B cell (primary cell): ENCODE measurements at regions not wholly inside any gene's neighbourhood (a gene's known extent, or its start where the extent isn't known, plus 50 kb on each side); places are given as distances from the start of the nearest gene placed in this dataset.

Experiments used
- ATAC-seq: fragments of 200-7000 bp; cut with Tn5 transposase; one replicate; pipeline ENCODE4 v1.10.0; 2021; ENCODE audit warnings: low read depth, mild to moderate bottlenecking, moderate number of reproducible peaks, moderate library complexity
- CTCF ChIA-PET: fragments of 350-600 bp; sonication (Branson Sonifier 250); formaldehyde crosslinking; loops from one replicate; lab custom pipeline; 2021; ENCODE audit warnings: antibody characterized with exemption, inconsistent platforms; lab: Charles Lee
- POLR2A ChIA-PET: fragments of 350-600 bp; sonication (Branson Sonifier 250); formaldehyde crosslinking; loops from one replicate; lab custom pipeline; 2021; ENCODE audit warnings: antibody characterized with exemption; lab: Charles Lee
- DNase-seq: peaks from one replicate; pipeline ENCODE4 v3.0.0; 2013
- H2AFZ ChIP-seq: 2 replicates; pipeline ENCODE4 v1.6.1; 2012; ENCODE audit warnings: mild to moderate bottlenecking, low read depth, low read length; ENCODE audit not compliant: insufficient read depth, poor library complexity, severe bottlenecking
- H3K27ac ChIP-seq, 2 donors: 1 replicate in 1 of 2; 2 replicates in 1 of 2; pipeline ENCODE4 v1.5.1; 2012 to 2013; ENCODE audit warnings: low read length in 2 of 2, mild to moderate bottlenecking in 2 of 2, moderate library complexity in 1 of 2
- H3K27me3 ChIP-seq, 4 experiments: fragments of 200-600 bp in 1 of 4; sonication (generic) in 1 of 4; replicated peaks in 1 of 4; 1 replicate in 2 of 4; 2 replicates in 2 of 4; pipeline versions ENCODE4 v1.6.1 to v1.7.0; 2013 to 2016; ENCODE audit warnings: low read length in 3 of 4, mild to moderate bottlenecking in 2 of 4, mixed read lengths in 1 of 4, moderate library complexity in 1 of 4; ENCODE audit not compliant: insufficient read depth in 4 of 4, control insufficient read depth in 3 of 4; ENCODE audit errors: control extremely low read depth in 1 of 4
- H3K36me3 ChIP-seq, 2 experiments: replicated peaks in 1 of 2; 1 replicate in 1 of 2; 2 replicates in 1 of 2; pipeline versions ENCODE4 v1.6.1 to v1.7.1; 2013; ENCODE audit warnings: low read length in 1 of 2; ENCODE audit not compliant: insufficient read depth in 2 of 2, control insufficient read depth in 1 of 2; ENCODE audit errors: control extremely low read depth in 1 of 2, extremely low read depth in 1 of 2
- H3K4me1 ChIP-seq, 2 donors: fragments of 200-600 bp in 1 of 2; sonication (generic) in 1 of 2; 1 replicate in 1 of 2; 2 replicates in 1 of 2; pipeline versions ENCODE4 v1.5.1 to v1.6.1; 2013 to 2017; ENCODE audit warnings: low read length in 2 of 2; ENCODE audit not compliant: control insufficient read depth in 2 of 2, insufficient read depth in 2 of 2
- H3K4me2 ChIP-seq: replicated peaks from 2 replicates; pipeline ENCODE3; 2012; ENCODE audit warnings: mild to moderate bottlenecking, low read depth, low read length; ENCODE audit not compliant: poor library complexity, severe bottlenecking
- H3K4me3 ChIP-seq, 5 experiments: fragments of 200-600 bp in 1 of 5; sonication (generic) in 1 of 5; 1 replicate in 3 of 5; 2 replicates in 2 of 5; pipeline versions ENCODE4 v1.5.1 to v1.7.0; 2011 to 2016; ENCODE audit warnings: low read length in 4 of 5, mild to moderate bottlenecking in 4 of 5, low read depth in 2 of 5, control low read depth in 1 of 5, moderate library complexity in 1 of 5; ENCODE audit not compliant: insufficient read depth in 1 of 5; ENCODE audit errors: control extremely low read depth in 1 of 5, extremely low read depth in 1 of 5
- H3K79me2 ChIP-seq: fragments of 200-600 bp; sonication (generic); one replicate; pipeline ENCODE4 v1.6.0; 2016; ENCODE audit warnings: low read length; ENCODE audit not compliant: control insufficient read depth, insufficient read depth
- H3K9ac ChIP-seq: fragments of 200-600 bp; sonication (generic); 2 replicates; pipeline ENCODE4 v1.6.1; 2017; ENCODE audit warnings: mild to moderate bottlenecking, low read length, moderate library complexity
- H3K9me3 ChIP-seq, 3 donors: one replicate each; pipeline versions ENCODE4 v1.6.1 to v1.7.1; 2013; ENCODE audit warnings: low read length in 2 of 3; ENCODE audit not compliant: control insufficient read depth in 2 of 3, insufficient read depth in 1 of 3; ENCODE audit errors: control extremely low read depth in 1 of 3
- H4K20me1 ChIP-seq: 2 replicates; pipeline ENCODE4 v1.6.0; 2012; ENCODE audit warnings: mild to moderate bottlenecking, low read length; ENCODE audit not compliant: insufficient read depth, control insufficient read depth, poor library complexity, severe bottlenecking
- H3K27ac Mint-ChIP-seq: one replicate; pipeline ENCODE4 v1.8.0; 2021; ENCODE audit warnings: mixed read lengths
- H3K27me3 Mint-ChIP-seq: one replicate; pipeline ENCODE4 v1.8.0; 2021; ENCODE audit warnings: mixed read lengths
- H3K4me1 Mint-ChIP-seq: one replicate; pipeline ENCODE4 v1.8.0; 2021; ENCODE audit warnings: mixed read lengths
- H3K4me3 Mint-ChIP-seq: one replicate; pipeline ENCODE4 v1.8.0; 2021; ENCODE audit warnings: mixed read lengths
- H3K9me3 Mint-ChIP-seq: one replicate; pipeline ENCODE4 v1.8.0; 2022; ENCODE audit warnings: mixed read lengths; ENCODE audit not compliant: insufficient read depth
- CTCF ChIP-seq: fragments of 200-600 bp; IDR thresholded peaks from one replicate; pipeline ENCODE4 v1.8.0; 2022; ENCODE audit warnings: antibody characterized with exemption, mild to moderate bottlenecking
- EZH2 ChIP-seq: IDR thresholded peaks from 2 replicates; pipeline ENCODE4 v1.6.1; 2012; ENCODE audit warnings: borderline replicate concordance, low read depth, mild to moderate bottlenecking, moderate library complexity, low read length; ENCODE audit not compliant: insufficient read depth, poor library complexity, severe bottlenecking
- WGBS: methylation state at CpG from one replicate; pipeline ENCODE4 v1.1.5; 2013; ENCODE audit warnings: missing lambda C conversion rate; ENCODE audit not compliant: insufficient coverage; 5-methylcytosine and 5-hydroxymethylcytosine counted together
- intact Hi-C: fragments of 100-400 bp; cut with micrococcal nuclease; formaldehyde crosslinking; loops from one replicate; pipeline ENCODE4 v1.10.0; 2022

DNA sequence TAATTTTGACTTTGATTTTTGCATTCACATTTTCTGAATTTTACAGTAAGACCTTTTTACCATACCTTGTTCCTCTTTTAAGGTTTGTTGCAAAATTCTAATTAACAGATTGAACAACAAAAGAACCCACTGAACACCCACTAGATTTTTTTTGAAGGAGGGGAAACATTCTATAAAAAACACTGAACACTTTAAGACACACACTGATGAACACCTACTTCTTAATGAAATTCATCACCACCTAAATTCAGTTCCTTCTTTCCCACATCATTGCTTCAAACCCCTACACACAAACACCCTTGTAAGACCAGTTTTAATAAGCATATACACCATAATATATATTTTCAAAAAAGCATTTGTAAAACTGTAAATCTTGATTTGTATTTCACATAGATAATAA, 559.0 kb upstream of the MEF2C start:
- Histone ChIP-seq H3K27ac (peak overlapping the region; percentile 46 to 89), H3K4me1 (peaks cover 67 to 91% of the 10 kb centered on the region in 2 donors), H3K4me2 (peak overlapping the region; percentile 30), H3K9ac (no peak overlapping the region), H3K79me2 (no peaks in the 10 kb centered on the region), H3K27me3 (no peaks in the 10 kb centered on the region), H3K36me3 (no peaks in the 10 kb centered on the region), H2AFZ (no peak overlapping the region), H4K20me1 (no peaks in the 10 kb centered on the region), H3K4me3 (peak overlapping the region in 1 of 5 experiments; percentile 20), H3K9me3 (no peaks in the 10 kb centered on the region)
- ChIA-PET POLR2A (no interaction called here), CTCF (no interaction called here)
- Mint-ChIP-seq H3K4me1 (peaks cover 75% of the 10 kb centered on the region), H3K9me3 (no peaks in the 10 kb centered on the region), H3K27ac (peak overlapping the region; percentile 90), H3K27me3 (no peaks in the 10 kb centered on the region), H3K4me3 (peak overlapping the region; percentile 32)
- ATAC-seq, result peak; percentile 47
- TF ChIP-seq EZH2 (no peak), CTCF (no peak)
- intact Hi-C loops, result loop anchor here (2.0 to 5.0 kb wide), 4 partner anchors 45 to 710 kb away; no protein-coding TSS in a partner anchor
- peak; percentile 46 for DNase-seq

DNA sequence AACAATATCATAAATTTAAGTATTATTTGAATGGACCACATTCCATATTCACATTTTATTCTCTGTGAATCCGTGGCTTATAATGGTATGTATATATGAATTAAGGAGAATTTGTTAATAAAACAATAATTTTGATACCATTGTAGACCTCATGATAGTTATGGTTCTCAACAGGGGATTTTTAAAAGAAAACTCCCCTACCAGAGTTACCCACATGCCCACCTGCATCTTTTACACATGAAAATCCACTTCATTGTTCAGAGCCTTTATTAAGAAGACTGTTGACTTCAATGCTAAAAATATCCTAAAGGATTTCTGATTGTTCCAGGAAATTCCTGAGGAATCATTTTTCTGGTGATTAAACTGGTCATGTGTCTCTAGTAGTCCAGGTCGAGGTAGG, 557.7 kb upstream of the MEF2C start:
- Histone ChIP-seq H3K4me2 (peak overlapping the region; percentile 34), H2AFZ (no peak overlapping the region), H3K9ac (no peak overlapping the region), H3K27me3 (no peaks in the 10 kb centered on the region), H3K36me3 (no peaks in the 10 kb centered on the region), H3K4me1 (peaks cover 68 to 93% of the 10 kb centered on the region in 2 donors), H3K9me3 (no peaks in the 10 kb centered on the region), H3K27ac (peak overlapping the region; percentile 46 to 89), H3K4me3 (no peak overlapping the region), H3K79me2 (no peaks in the 10 kb centered on the region), H4K20me1 (no peaks in the 10 kb centered on the region)
- DNase-seq (peak; percentile 40), ATAC-seq (no peak)
- ChIA-PET POLR2A (interaction anchor here (0.6 kb wide), 1 partner anchor 556 kb away, joined by 6 read pairs; no protein-coding TSS in a partner anchor), CTCF (no interaction called here)
- no peak overlapping the region for H3K4me3 Mint-ChIP-seq
- no peaks in the 10 kb centered on the region for H3K27me3 Mint-ChIP-seq
- WGBS, result no CpG with 5 or more reads among the region's 2 CpGs
- peaks cover 76% of the 10 kb centered on the region for H3K4me1 Mint-ChIP-seq
- H3K9me3 Mint-ChIP-seq, result no peaks in the 10 kb centered on the region
- intact Hi-C loops, result loop anchor here (5.0 kb wide), 3 partner anchors 173 to 708 kb away; no protein-coding TSS in a partner anchor
- TF ChIP-seq CTCF, result no peak
- TF ChIP-seq EZH2, result no peak
- peak overlapping the region; percentile 70 for H3K27ac Mint-ChIP-seq
